Aorta (tissue), 5 donors: ENCODE measurements at regions not wholly inside any gene's neighbourhood (a gene's known extent, or its start where the extent isn't known, plus 50 kb on each side); places are given as distances from the start of the nearest gene placed in this dataset.

ENCODE experiments used
- ATAC-seq: fragments of 200-7000 bp; cut with Tn5 transposase; one replicate; pipeline ENCODE4 v1.9.1; 2022; ENCODE audit warnings: moderate library complexity; ENCODE audit not compliant: low FRiP score
- DNase-seq, 2 donors: peaks; one replicate each; pipeline ENCODE4 v3.0.0-alpha.2; 2020
- H3K27ac ChIP-seq, 2 donors: one replicate each; pipeline ENCODE4 v1.5.1; 2013; ENCODE audit warnings: low read length in 2 of 2, mild to moderate bottlenecking in 2 of 2, moderate library complexity in 2 of 2, control low read depth in 1 of 2, inconsistent platforms in 1 of 2, low read depth in 1 of 2
- H3K27me3 ChIP-seq, 2 donors: one replicate each; pipeline ENCODE4 v1.6.1; 2013; ENCODE audit warnings: control low read depth in 1 of 2, low read length in 1 of 2, mild to moderate bottlenecking in 1 of 2, moderate library complexity in 1 of 2; ENCODE audit not compliant: insufficient read depth in 2 of 2, control insufficient read depth in 1 of 2
- H3K36me3 ChIP-seq, 2 donors: one replicate each; pipeline ENCODE4 v1.6.1; 2013; ENCODE audit warnings: control low read depth in 1 of 2, low read length in 1 of 2, mild to moderate bottlenecking in 1 of 2; ENCODE audit not compliant: insufficient read depth in 2 of 2, control insufficient read depth in 1 of 2
- H3K4me1 ChIP-seq, 2 donors: one replicate each; pipeline ENCODE4 v1.6.1; 2013; ENCODE audit warnings: low read length in 2 of 2, control low read depth in 1 of 2, mild to moderate bottlenecking in 1 of 2, moderate library complexity in 1 of 2; ENCODE audit not compliant: insufficient read depth in 2 of 2, control insufficient read depth in 1 of 2
- H3K4me3 ChIP-seq, 2 donors: one replicate each; pipeline ENCODE4 v1.5.1; 2013; ENCODE audit warnings: low read length in 2 of 2, control low read depth in 1 of 2, mild to moderate bottlenecking in 1 of 2
- H3K9me3 ChIP-seq: one replicate; pipeline ENCODE4 v1.6.1; 2013; ENCODE audit warnings: mild to moderate bottlenecking, low read length; ENCODE audit not compliant: control insufficient read depth
- WGBS, 2 donors: extraction: QIAGEN DNeasy Blood & Tissue Kit; methylation state at CpG; one replicate each; pipeline ENCODE4 v1.1.7; 2013; 5-methylcytosine and 5-hydroxymethylcytosine counted together
- intact Hi-C, 2 donors: fragments of 100-400 bp; cut with DNase I; formaldehyde crosslinking; loops; one replicate each; pipeline versions ENCODE4 v1.14.2 to v1.15.0; 2022
- donor health status: healthy with polysubstance abuse.
- donor health status: Bipolar disorder and iron deficiency.
- donor health status: DM: no; HTN: no; CAD: no.
- donor health status: DM: no; HTN: no; CAD: no.
- donor health status: DM: yes; HTN: yes; CAD: no.

- Histone ChIP-seq H3K36me3 (no peaks in the 10 kb centered on the region), H3K9me3 (peaks cover 2% of the 10 kb centered on the region), H3K27me3 (no peaks in the 10 kb centered on the region), H3K4me3 (no peak overlapping the region), H3K4me1 (no peaks in the 10 kb centered on the region), H3K27ac (no peak overlapping the region)
- intact Hi-C loops, result no loop called here
- 70 to 74% methylated on average over 5 of the region's 5 CpGs for WGBS, 2 donors
- ATAC-seq (no peak), DNase-seq (no peak)
Observed at GRCh38 chr12:24617471-24617870, 331.4 kb downstream of the BCAT1 start.

- Histone ChIP-seq H3K4me3 (no peak overlapping the region), H3K27me3 (no peaks in the 10 kb centered on the region), H3K36me3 (no peaks in the 10 kb centered on the region), H3K9me3 (peaks cover 3% of the 10 kb centered on the region), H3K4me1 (no peaks in the 10 kb centered on the region), H3K27ac (no peak overlapping the region)
- no peak for DNase-seq
- intact Hi-C loops, result no loop called here
- WGBS, 2 donors, result 73 to 76% methylated on average over 3 of the region's 3 CpGs
- ATAC-seq, result no peak
Observed at GRCh38 chr12:24615967-24616411, 332.9 kb downstream of the BCAT1 start.

- Histone ChIP-seq H3K36me3 (no peaks in the 10 kb centered on the region), H3K27me3 (no peaks in the 10 kb centered on the region), H3K27ac (peak overlapping the region in 1 of 2 donors; percentile 87), H3K9me3 (peaks cover 3% of the 10 kb centered on the region), H3K4me1 (peaks cover 5% of the 10 kb centered on the region in 2 donors), H3K4me3 (no peak overlapping the region)
- intact Hi-C loops, result loop anchor here in 1 of 2 donors (5.0 to 10.0 kb wide), 5 partner anchors 116 to 1251 kb away; no protein-coding TSS in a partner anchor
- 25 to 29% methylated on average over 3 of the region's 3 CpGs for WGBS, 2 donors
- no peak for ATAC-seq
- DNase-seq, result no peak
Observed at GRCh38 chr12:24608637-24609285, 340.1 kb downstream of the BCAT1 start.

- Histone ChIP-seq H3K27ac (no peak overlapping the region), H3K9me3 (peaks cover 3% of the 10 kb centered on the region), H3K27me3 (no peaks in the 10 kb centered on the region), H3K4me1 (peaks cover 5% of the 10 kb centered on the region in 2 donors), H3K36me3 (no peaks in the 10 kb centered on the region), H3K4me3 (no peak overlapping the region)
- WGBS, 2 donors, result 0 to 4% methylated on average over 1 of the region's 1 CpG
- intact Hi-C loops, result loop anchor here in 1 of 2 donors (5.0 to 10.0 kb wide), 5 partner anchors 117 to 1251 kb away; no protein-coding TSS in a partner anchor
- ATAC-seq (no peak), DNase-seq (no peak)
Observed at GRCh38 chr12:24608108-24608507, 340.8 kb downstream of the BCAT1 start.

GRCh38 chr12:24605916-24606315 is 343.0 kb downstream of the BCAT1 start:
- H3K9me3 ChIP-seq, result no peaks in the 10 kb centered on the region
- H3K4me3 ChIP-seq, result no peak overlapping the region
- no peaks in the 10 kb centered on the region for H3K36me3 ChIP-seq
- no peak overlapping the region for H3K27ac ChIP-seq
- 91 to 93% methylated on average over 4 of the region's 4 CpGs for WGBS, 2 donors
- no peaks in the 10 kb centered on the region for H3K27me3 ChIP-seq
- ATAC-seq (no peak), DNase-seq (no peak)
- intact Hi-C loops, result loop anchor here in 1 of 2 donors (5.0 to 10.0 kb wide), 5 partner anchors 119 to 1249 kb away; no protein-coding TSS in a partner anchor
- H3K4me1 ChIP-seq, result peaks cover 5% of the 10 kb centered on the region in 2 donors

GRCh38 chr12:24605466-24605865 is 343.4 kb downstream of the BCAT1 start:
- no peaks in the 10 kb centered on the region for H3K36me3 ChIP-seq
- H3K4me1 ChIP-seq, result peaks cover 5 to 6% of the 10 kb centered on the region in 2 donors
- no peaks in the 10 kb centered on the region for H3K27me3 ChIP-seq
- no peak for DNase-seq
- ATAC-seq, result no peak
- intact Hi-C loops, result loop anchor here in 1 of 2 donors (5.0 to 10.0 kb wide), 5 partner anchors 119 to 1248 kb away; no protein-coding TSS in a partner anchor
- WGBS, 2 donors, result 61 to 64% methylated on average over 3 of the region's 3 CpGs
- H3K9me3 ChIP-seq, result no peaks in the 10 kb centered on the region
- H3K27ac ChIP-seq, result no peak overlapping the region
- H3K4me3 ChIP-seq, result no peak overlapping the region

GRCh38 chr12:24603371-24603770 is 345.5 kb downstream of the BCAT1 start:
- Histone ChIP-seq H3K36me3 (no peaks in the 10 kb centered on the region), H3K27ac (peak overlapping the region in 1 of 2 donors; percentile 67), H3K9me3 (no peaks in the 10 kb centered on the region), H3K4me3 (no peak overlapping the region), H3K27me3 (no peaks in the 10 kb centered on the region), H3K4me1 (peaks cover under 1 to 7% of the 10 kb centered on the region in 2 donors)
- ATAC-seq (no peak), DNase-seq (no peak)
- intact Hi-C loops, result loop anchor here in 1 of 2 donors (10.0 kb wide), 4 partner anchors 121 to 559 kb away; no protein-coding TSS in a partner anchor
- WGBS, 2 donors, result 21 to 32% methylated on average over 3 of the region's 3 CpGs

GRCh38 chr12:24600996-24601395 is 347.9 kb downstream of the BCAT1 start:
- ATAC-seq (no peak), DNase-seq (no peak)
- H3K4me1 ChIP-seq, result peaks cover 0 to 5% of the 10 kb centered on the region in 2 donors
- no peak overlapping the region for H3K27ac ChIP-seq
- H3K9me3 ChIP-seq, result no peaks in the 10 kb centered on the region
- H3K36me3 ChIP-seq, result no peaks in the 10 kb centered on the region
- WGBS, 2 donors, result 0 to 1% methylated on average over 1 of the region's 1 CpG
- H3K4me3 ChIP-seq, result no peak overlapping the region
- no peaks in the 10 kb centered on the region for H3K27me3 ChIP-seq
- intact Hi-C loops, result loop anchor here in 1 of 2 donors (2.0 to 10.0 kb wide), 5 partner anchors 38 to 556 kb away; no protein-coding TSS in a partner anchor

GRCh38 chr12:24600551-24600950 is 348.4 kb downstream of the BCAT1 start:
- no peaks in the 10 kb centered on the region for H3K36me3 ChIP-seq
- H3K4me1 ChIP-seq, result peaks cover 0 to 5% of the 10 kb centered on the region in 2 donors
- intact Hi-C loops, result loop anchor here in 1 of 2 donors (2.0 to 10.0 kb wide), 5 partner anchors 38 to 556 kb away; no protein-coding TSS in a partner anchor
- 68 to 69% methylated on average over 4 of the region's 4 CpGs for WGBS, 2 donors
- DNase-seq (no peak), ATAC-seq (no peak)
- H3K27ac ChIP-seq, result no peak overlapping the region
- H3K4me3 ChIP-seq, result no peak overlapping the region
- no peaks in the 10 kb centered on the region for H3K27me3 ChIP-seq
- no peaks in the 10 kb centered on the region for H3K9me3 ChIP-seq
